Psoas muscle (tissue), 7 donors: ENCODE measurements at regions not wholly inside any gene's neighbourhood (a gene's known extent, or its start where the extent isn't known, plus 50 kb on each side); places are given as distances from the start of the nearest gene placed in this dataset.

Experiments used
- ATAC-seq, 4 donors: fragments of 200-7000 bp; cut with Tn5 transposase; one replicate each; pipeline ENCODE4 v1.9.1; 2020; ENCODE audit warnings: moderate library complexity in 3 of 4, mild to moderate bottlenecking in 2 of 4
- DNase-seq, 2 donors: peaks; one replicate each; pipeline ENCODE4 v3.0.0-alpha.2; 2020
- H3K27ac ChIP-seq: fragments of 200-600 bp; one replicate; pipeline ENCODE4 v1.8.0; 2022
- H3K27me3 ChIP-seq, 3 donors: fragments of 200-600 bp in 1 of 3; one replicate each; pipeline versions ENCODE4 v1.6.1 to v1.8.0; 2013 to 2022; ENCODE audit warnings: low read length in 2 of 3, mild to moderate bottlenecking in 2 of 3, moderate library complexity in 1 of 3; ENCODE audit not compliant: insufficient read depth in 3 of 3
- H3K36me3 ChIP-seq, 2 donors: fragments of 200-600 bp in 1 of 2; one replicate each; pipeline versions ENCODE4 v1.6.1 to v1.8.0; 2013 to 2022; ENCODE audit warnings: low read depth in 1 of 2, mild to moderate bottlenecking in 1 of 2, moderate library complexity in 1 of 2; ENCODE audit not compliant: insufficient read depth in 1 of 2
- H3K4me1 ChIP-seq: fragments of 200-600 bp; one replicate; pipeline ENCODE4 v1.8.0; 2022
- H3K4me3 ChIP-seq: fragments of 200-600 bp; one replicate; pipeline ENCODE4 v1.8.0; 2022; ENCODE audit warnings: mild to moderate bottlenecking
- H3K9me3 ChIP-seq: fragments of 200-600 bp; one replicate; pipeline ENCODE4 v1.8.0; 2022
- WGBS, 3 donors: extraction: QIAGEN DNeasy Blood & Tissue Kit; methylation state at CpG; one replicate each; pipeline versions ENCODE4 v1.1.6 to v1.1.7; 2013; 5-methylcytosine and 5-hydroxymethylcytosine counted together
- intact Hi-C, 2 donors: fragments of 100-400 bp; cut with DNase I; formaldehyde crosslinking; loops; one replicate each; pipeline versions ENCODE4 v1.11.0 to v1.14.2; 2022
- TF ChIP-seq, protein P1 (sequence below): fragments of 200-600 bp; IDR thresholded peaks from one replicate; pipeline ENCODE4 v1.8.0; 2022; ENCODE audit warnings: antibody characterized with exemption
- donor health status: healthy with polysubstance abuse.
- donor health status: DM: no; HTN: no; CAD: no; lungs with moderate emphysema.
- donor health status: Bipolar disorder and iron deficiency.
- donor health status: healthy.
- donor health status: DM: yes; HTN: yes; CAD: no.
- donor health status: DM: no; HTN: no; CAD: no.
- donor health status: DM: yes; HTN: yes; CAD: no.

DNA sequence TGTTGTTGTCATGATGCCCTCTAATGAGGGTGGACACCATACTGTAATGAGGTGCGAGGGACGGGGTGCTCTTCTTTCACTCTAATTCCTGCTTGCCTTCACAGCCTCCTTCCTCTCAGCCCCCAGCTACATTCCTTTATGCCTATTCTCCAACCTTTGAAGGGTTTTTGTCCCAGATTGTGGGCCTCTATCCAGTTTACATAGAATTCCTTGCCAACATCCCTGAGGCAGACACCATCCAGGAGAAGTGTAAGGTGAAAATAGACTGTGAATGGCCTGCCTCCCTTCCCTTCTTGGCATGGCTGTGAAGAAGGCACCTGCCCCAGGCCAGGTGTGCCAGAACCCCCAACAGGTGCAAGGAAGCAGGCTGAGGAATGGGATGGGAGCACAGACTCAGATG, 122.3 kb downstream of the CHST1 start:
- intact Hi-C loops = no loop called here
- WGBS, 3 donors = 89 to 94% (median 90%) methylated on average over 2 of the region's 2 CpGs
- Histone ChIP-seq H3K27me3 (no peaks in the 10 kb centered on the region), H3K9me3 (no peaks in the 10 kb centered on the region), H3K4me3 (no peak overlapping the region), H3K4me1 (no peaks in the 10 kb centered on the region), H3K36me3 (no peaks in the 10 kb centered on the region), H3K27ac (no peak overlapping the region)
- ATAC-seq (no peak), DNase-seq (no peak)
- TF ChIP-seq, protein P1, sequence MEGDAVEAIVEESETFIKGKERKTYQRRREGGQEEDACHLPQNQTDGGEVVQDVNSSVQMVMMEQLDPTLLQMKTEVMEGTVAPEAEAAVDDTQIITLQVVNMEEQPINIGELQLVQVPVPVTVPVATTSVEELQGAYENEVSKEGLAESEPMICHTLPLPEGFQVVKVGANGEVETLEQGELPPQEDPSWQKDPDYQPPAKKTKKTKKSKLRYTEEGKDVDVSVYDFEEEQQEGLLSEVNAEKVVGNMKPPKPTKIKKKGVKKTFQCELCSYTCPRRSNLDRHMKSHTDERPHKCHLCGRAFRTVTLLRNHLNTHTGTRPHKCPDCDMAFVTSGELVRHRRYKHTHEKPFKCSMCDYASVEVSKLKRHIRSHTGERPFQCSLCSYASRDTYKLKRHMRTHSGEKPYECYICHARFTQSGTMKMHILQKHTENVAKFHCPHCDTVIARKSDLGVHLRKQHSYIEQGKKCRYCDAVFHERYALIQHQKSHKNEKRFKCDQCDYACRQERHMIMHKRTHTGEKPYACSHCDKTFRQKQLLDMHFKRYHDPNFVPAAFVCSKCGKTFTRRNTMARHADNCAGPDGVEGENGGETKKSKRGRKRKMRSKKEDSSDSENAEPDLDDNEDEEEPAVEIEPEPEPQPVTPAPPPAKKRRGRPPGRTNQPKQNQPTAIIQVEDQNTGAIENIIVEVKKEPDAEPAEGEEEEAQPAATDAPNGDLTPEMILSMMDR = no peak

DNA sequence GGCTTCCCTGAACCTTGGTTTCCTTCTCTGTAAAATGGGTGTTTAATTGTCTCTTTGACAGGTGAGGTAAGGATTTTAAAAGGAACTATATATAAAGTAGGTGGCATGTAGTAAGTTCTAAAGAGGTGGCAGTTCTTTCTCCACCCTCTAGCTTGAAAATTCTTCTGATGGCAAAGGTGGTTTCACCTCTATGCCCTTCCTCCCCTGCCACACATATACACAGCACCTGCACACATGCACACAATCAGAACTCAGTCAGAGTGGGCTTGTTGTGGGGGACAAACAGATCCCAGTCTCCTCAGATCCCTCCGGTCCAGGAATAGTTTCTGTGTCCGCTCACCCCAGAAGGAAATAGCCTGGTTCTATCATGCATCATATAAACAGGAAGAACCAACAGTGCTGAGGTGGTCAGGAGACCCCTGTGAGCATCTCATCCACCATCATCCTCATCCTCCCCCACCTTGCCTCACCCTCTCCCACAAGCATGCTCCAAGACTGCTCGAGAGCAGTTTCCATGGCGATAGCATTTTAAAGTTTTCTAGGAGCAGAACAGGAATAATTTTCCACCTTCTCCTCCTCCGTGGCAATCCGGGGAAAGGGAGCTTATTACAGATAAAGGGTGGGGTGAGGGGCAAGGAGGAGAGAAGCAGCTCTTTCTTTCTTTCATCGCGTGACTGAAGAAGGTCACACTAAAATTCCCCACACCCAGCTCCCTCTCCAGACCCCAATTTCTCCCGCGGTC, 123.6 kb downstream of the CHST1 start:
- no peak for DNase-seq
- whole genome bisulfite sequencing, 3 donors = 57 to 63% (median 58%) methylated on average over 10 of the region's 10 CpGs
- Histone ChIP-seq H3K27me3 (no peaks in the 10 kb centered on the region), H3K9me3 (no peaks in the 10 kb centered on the region), H3K27ac (no peak overlapping the region), H3K4me1 (no peaks in the 10 kb centered on the region), H3K4me3 (no peak overlapping the region), H3K36me3 (no peaks in the 10 kb centered on the region)
- intact Hi-C loops = no loop called here
- ATAC-seq = no peak
- TF ChIP-seq, protein P1 = no peak

DNA sequence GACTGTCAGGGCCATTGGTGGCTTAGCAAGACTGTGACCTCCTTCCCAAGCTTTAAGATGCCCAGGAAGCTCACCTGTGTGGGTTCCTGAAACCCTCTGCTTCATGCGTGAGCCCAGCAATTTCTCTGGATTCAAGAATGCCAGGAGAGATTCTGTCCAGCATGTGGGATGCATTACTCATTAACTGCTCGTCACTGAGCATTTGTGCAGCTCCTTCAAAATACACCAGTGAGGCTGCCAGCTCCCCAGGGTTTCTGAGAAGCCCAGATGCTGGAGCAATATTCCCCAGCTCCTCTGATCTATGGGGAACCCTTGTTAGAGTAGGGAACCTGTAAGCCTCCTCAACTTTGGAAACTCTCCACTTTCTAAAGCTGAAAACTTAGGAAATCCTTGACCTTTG, 126.5 kb downstream of the CHST1 start:
- Histone ChIP-seq H3K9me3 (no peaks in the 10 kb centered on the region), H3K36me3 (no peaks in the 10 kb centered on the region), H3K27ac (no peak overlapping the region), H3K27me3 (no peaks in the 10 kb centered on the region), H3K4me3 (no peak overlapping the region), H3K4me1 (no peaks in the 10 kb centered on the region)
- DNase-seq (no peak), ATAC-seq (no peak)
- 55 to 56% (median 55%) methylated on average over 2 of the region's 2 CpGs for WGBS, 3 donors
- TF ChIP-seq, protein P1 = no peak
- intact Hi-C loops = loop anchor here (1.0 to 5.0 kb wide), 4 partner anchors 113 to 234 kb away; no protein-coding TSS in a partner anchor

DNA sequence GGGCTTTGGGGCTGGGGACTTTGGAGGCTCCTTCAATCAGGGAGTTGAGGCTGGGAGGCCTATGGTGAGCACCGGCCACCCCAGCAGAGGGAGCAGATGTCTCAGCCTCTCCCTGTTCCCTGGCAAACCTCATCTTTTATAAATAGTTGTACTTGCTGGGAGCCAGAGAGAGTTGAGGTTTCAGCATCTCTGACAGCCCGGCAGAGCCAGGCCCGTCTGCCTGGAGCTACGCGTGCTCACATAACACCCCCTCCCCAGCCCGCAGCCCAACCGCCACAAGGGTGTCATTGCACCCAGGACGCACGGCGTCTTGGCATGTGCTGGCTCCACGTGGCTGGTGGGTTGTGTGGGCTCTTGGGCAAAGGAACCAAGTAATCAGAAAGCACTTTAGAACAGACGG, 127.1 kb downstream of the CHST1 start:
- Histone ChIP-seq H3K4me1 (no peaks in the 10 kb centered on the region), H3K27me3 (no peaks in the 10 kb centered on the region), H3K27ac (no peak overlapping the region), H3K9me3 (no peaks in the 10 kb centered on the region), H3K36me3 (no peaks in the 10 kb centered on the region), H3K4me3 (no peak overlapping the region)
- TF ChIP-seq, protein P1 = peak; percentile 42
- DNase-seq (peak; percentile 22 to 63), ATAC-seq (peak; percentile 86 to 99 (median 94))
- WGBS, 3 donors = 27 to 41% (median 31%) methylated on average over 12 of the region's 12 CpGs
- intact Hi-C loops = loop anchor here (2.0 to 5.0 kb wide), 3 partner anchors 114 to 234 kb away; no protein-coding TSS in a partner anchor
